Glutamatergic neuron (in vitro differentiated cells): ENCODE measurements at regions not wholly inside any gene's neighbourhood (a gene's known extent, or its start where the extent isn't known, plus 50 kb on each side); places are given as distances from the start of the nearest gene placed in this dataset.

Experiments used
- DNase-seq: peaks from one replicate; pipeline ENCODE4 v3.0.0; 2022
- H3K27ac Mint-ChIP-seq: one replicate; pipeline ENCODE4 v1.8.0; 2020; ENCODE audit warnings: mild to moderate bottlenecking, mixed read lengths, inconsistent platforms; ENCODE audit not compliant: unreplicated experiment
- H3K27me3 Mint-ChIP-seq: one replicate; pipeline ENCODE4 v1.8.0; 2020; ENCODE audit warnings: mild to moderate bottlenecking, moderate library complexity, mixed read lengths, inconsistent platforms; ENCODE audit not compliant: unreplicated experiment
- H3K36me3 Mint-ChIP-seq: one replicate; pipeline ENCODE4 v1.8.0; 2020; ENCODE audit warnings: mild to moderate bottlenecking, mixed read lengths, inconsistent platforms; ENCODE audit not compliant: unreplicated experiment
- H3K4me1 Mint-ChIP-seq: one replicate; pipeline ENCODE4 v1.8.0; 2020; ENCODE audit warnings: mild to moderate bottlenecking, low read depth, mixed read lengths, inconsistent platforms; ENCODE audit not compliant: unreplicated experiment
- H3K4me3 Mint-ChIP-seq: one replicate; pipeline ENCODE4 v1.8.0; 2020; ENCODE audit warnings: mild to moderate bottlenecking, mixed read lengths, inconsistent platforms; ENCODE audit not compliant: unreplicated experiment
- H3K9me3 Mint-ChIP-seq: one replicate; pipeline ENCODE4 v1.8.0; 2020; ENCODE audit warnings: mild to moderate bottlenecking, moderate library complexity, mixed read lengths, inconsistent platforms; ENCODE audit not compliant: unreplicated experiment
- TF ChIP-seq, protein P1 (sequence below): fragments of 200-600 bp; sonication (generic); IDR thresholded peaks from one replicate; pipeline ENCODE4 v1.5.0; 2021; ENCODE audit not compliant: partially characterized antibody, unreplicated experiment

DNA sequence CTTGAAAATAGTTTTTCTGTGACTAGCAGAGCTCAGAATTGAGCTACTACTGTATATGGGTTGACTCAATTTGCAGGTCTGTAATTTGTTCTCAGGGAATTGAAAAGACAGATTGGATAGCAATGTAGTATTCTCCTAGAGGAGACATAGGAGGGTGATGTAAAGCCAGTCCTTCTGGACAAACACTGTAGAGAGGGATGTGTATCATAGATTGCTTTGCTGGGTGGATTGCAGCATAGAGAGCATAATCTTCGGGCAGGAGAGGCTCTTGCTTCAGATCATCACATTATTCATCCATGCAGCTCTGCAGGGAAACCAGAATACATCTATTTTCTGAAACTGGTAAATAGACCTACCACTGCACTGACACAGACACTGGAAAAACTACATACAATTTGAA, 1110.5 kb downstream of the RAPGEF2 start:
- TF ChIP-seq, protein P1, sequence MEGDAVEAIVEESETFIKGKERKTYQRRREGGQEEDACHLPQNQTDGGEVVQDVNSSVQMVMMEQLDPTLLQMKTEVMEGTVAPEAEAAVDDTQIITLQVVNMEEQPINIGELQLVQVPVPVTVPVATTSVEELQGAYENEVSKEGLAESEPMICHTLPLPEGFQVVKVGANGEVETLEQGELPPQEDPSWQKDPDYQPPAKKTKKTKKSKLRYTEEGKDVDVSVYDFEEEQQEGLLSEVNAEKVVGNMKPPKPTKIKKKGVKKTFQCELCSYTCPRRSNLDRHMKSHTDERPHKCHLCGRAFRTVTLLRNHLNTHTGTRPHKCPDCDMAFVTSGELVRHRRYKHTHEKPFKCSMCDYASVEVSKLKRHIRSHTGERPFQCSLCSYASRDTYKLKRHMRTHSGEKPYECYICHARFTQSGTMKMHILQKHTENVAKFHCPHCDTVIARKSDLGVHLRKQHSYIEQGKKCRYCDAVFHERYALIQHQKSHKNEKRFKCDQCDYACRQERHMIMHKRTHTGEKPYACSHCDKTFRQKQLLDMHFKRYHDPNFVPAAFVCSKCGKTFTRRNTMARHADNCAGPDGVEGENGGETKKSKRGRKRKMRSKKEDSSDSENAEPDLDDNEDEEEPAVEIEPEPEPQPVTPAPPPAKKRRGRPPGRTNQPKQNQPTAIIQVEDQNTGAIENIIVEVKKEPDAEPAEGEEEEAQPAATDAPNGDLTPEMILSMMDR: no peak

GRCh38 chr4:160217352-160217751, 1114.5 kb downstream of the RAPGEF2 start:
- peaks cover 2% of the 10 kb centered on the region for H3K9me3 Mint-ChIP-seq
- H3K27me3 Mint-ChIP-seq: no peaks in the 10 kb centered on the region
- TF ChIP-seq, protein P1: no peak
- H3K4me3 Mint-ChIP-seq: no peak overlapping the region
- H3K4me1 Mint-ChIP-seq: no peaks in the 10 kb centered on the region
- no peak for DNase-seq
- H3K36me3 Mint-ChIP-seq: no peaks in the 10 kb centered on the region
- no peak overlapping the region for H3K27ac Mint-ChIP-seq

More for the DNA sequence above, 1110.5 kb downstream of the RAPGEF2 start:
- Mint-ChIP-seq H3K27ac (no peak overlapping the region), H3K27me3 (no peaks in the 10 kb centered on the region), H3K9me3 (no peaks in the 10 kb centered on the region), H3K4me1 (no peaks in the 10 kb centered on the region), H3K4me3 (no peak overlapping the region), H3K36me3 (no peaks in the 10 kb centered on the region)
- no peak for DNase-seq

GRCh38 chr4:160224049-160224448, 1121.2 kb downstream of the RAPGEF2 start:
- H3K27ac Mint-ChIP-seq: no peak overlapping the region
- H3K9me3 Mint-ChIP-seq: peaks cover 2% of the 10 kb centered on the region
- no peaks in the 10 kb centered on the region for H3K4me1 Mint-ChIP-seq

DNA sequence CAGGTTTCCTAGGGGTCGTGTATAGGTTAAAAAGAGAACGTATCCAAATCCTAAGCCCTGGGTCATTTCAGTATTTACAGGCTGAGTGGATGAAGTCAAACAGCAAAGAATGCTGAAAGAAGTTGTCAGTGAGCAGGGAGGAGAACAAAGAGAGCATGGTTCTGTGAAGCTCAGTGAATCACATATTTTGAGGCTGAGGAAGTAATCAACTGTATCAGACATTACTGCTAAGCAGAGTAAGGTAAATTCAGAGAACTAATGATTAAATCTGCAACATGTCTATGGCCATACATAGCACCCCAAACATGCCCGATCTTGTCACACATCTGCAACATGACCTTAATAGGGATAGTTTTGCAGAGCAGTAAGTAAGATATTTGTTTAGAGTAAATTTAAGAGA, 1130.3 kb downstream of the RAPGEF2 start:
- no peak for DNase-seq
- Mint-ChIP-seq H3K4me3 (no peak overlapping the region), H3K27ac (no peak overlapping the region), H3K27me3 (peaks cover 2% of the 10 kb centered on the region), H3K36me3 (no peaks in the 10 kb centered on the region), H3K4me1 (no peaks in the 10 kb centered on the region), H3K9me3 (no peaks in the 10 kb centered on the region)
- TF ChIP-seq, protein P1: no peak

More at GRCh38 chr4:160224049-160224448, 1121.2 kb downstream of the RAPGEF2 start:
- Mint-ChIP-seq H3K27me3 (no peaks in the 10 kb centered on the region), H3K4me3 (no peak overlapping the region), H3K36me3 (no peaks in the 10 kb centered on the region)
- TF ChIP-seq, protein P1: no peak
- no peak for DNase-seq

GRCh38 chr4:160235285-160235684, 1132.4 kb downstream of the RAPGEF2 start:
- no peaks in the 10 kb centered on the region for H3K4me1 Mint-ChIP-seq
- H3K36me3 Mint-ChIP-seq: no peaks in the 10 kb centered on the region
- no peak for DNase-seq
- H3K9me3 Mint-ChIP-seq: no peaks in the 10 kb centered on the region
- H3K4me3 Mint-ChIP-seq: no peak overlapping the region
- H3K27me3 Mint-ChIP-seq: peaks cover 2% of the 10 kb centered on the region
- H3K27ac Mint-ChIP-seq: no peak overlapping the region
- TF ChIP-seq, protein P1: no peak
